Esophagus squamous epithelium (tissue), 5 donors: ENCODE measurements at regions not wholly inside any gene's neighbourhood (a gene's known extent, or its start where the extent isn't known, plus 50 kb on each side); places are given as distances from the start of the nearest gene placed in this dataset.

Source experiments
- DNase-seq: peaks from one replicate; lab custom pipeline; 2025; lab: John Stamatoyannopoulos, UW
- H3K27ac ChIP-seq, 4 donors: fragments of 200-600 bp; sonication (generic); one replicate each; pipeline ENCODE4 v1.5.1; 2016 to 2019; ENCODE audit warnings: mild to moderate bottlenecking in 1 of 4
- H3K27me3 ChIP-seq, 4 donors: fragments of 200-600 bp; sonication (generic); 1 replicate in 3 of 4; 2 replicates in 1 of 4; pipeline versions ENCODE4 v1.5.1 to v1.6.0; 2017 to 2021; ENCODE audit warnings: antibody characterized with exemption in 1 of 4
- H3K36me3 ChIP-seq, 3 donors: fragments of 200-600 bp; sonication (generic); one replicate each; pipeline ENCODE4 v1.5.1; 2016 to 2019
- H3K4me1 ChIP-seq, 3 donors: fragments of 200-600 bp; sonication (generic); one replicate each; pipeline ENCODE4 v1.5.1; 2017 to 2019
- H3K4me3 ChIP-seq, 4 donors: fragments of 200-600 bp; sonication (generic); 1 replicate in 3 of 4; 2 replicates in 1 of 4; pipeline ENCODE4 v1.5.1; 2016 to 2019; ENCODE audit warnings: mild to moderate bottlenecking in 2 of 4, moderate library complexity in 1 of 4
- H3K9me3 ChIP-seq, 3 donors: fragments of 200-600 bp; sonication (generic); one replicate each; pipeline ENCODE4 v1.5.1; 2016 to 2019
- POLR2A ChIP-seq, 4 donors: fragments of 450-650 bp; IDR thresholded peaks; one replicate each; pipeline ENCODE4 v1.6.1; 2017; ENCODE audit warnings: antibody characterized with exemption in 4 of 4, mild to moderate bottlenecking in 4 of 4, moderate library complexity in 3 of 4
- WGBS, 2 donors: methylation state at CpG; one replicate each; pipeline ENCODE4 v1.1.5; 2018; 5-methylcytosine and 5-hydroxymethylcytosine counted together
- intact Hi-C: fragments of 100-400 bp; cut with DNase I; formaldehyde crosslinking; loops from one replicate; pipeline ENCODE4 v1.15.0; 2022
- TF ChIP-seq, protein P1 (sequence below), 6 experiments: fragments of 450-650 bp in 4 of 6; fragments of 200-600 bp in 2 of 6; sonication (generic) in 2 of 6; IDR thresholded peaks; one replicate each; pipeline ENCODE4 v1.5.1; 2016 to 2019; ENCODE audit warnings: antibody characterized with exemption in 6 of 6, mild to moderate bottlenecking in 4 of 6, moderate library complexity in 4 of 6
- donor health status: DM: yes; HTN: yes; CAD: no.

GRCh38 chr15:25175789-25176615 lies 221.2 kb downstream of the SNRPN start:
- Histone ChIP-seq H3K27ac (no peak overlapping the region), H3K4me1 (no peaks in the 10 kb centered on the region), H3K27me3 (no peaks in the 10 kb centered on the region), H3K4me3 (no peak overlapping the region), H3K36me3 (no peaks in the 10 kb centered on the region), H3K9me3 (peaks cover 0 to 100% (median 69%) of the 10 kb centered on the region in 3 donors)
- intact Hi-C loops: no loop called here
- no peak for DNase-seq
- no peak for TF ChIP-seq POLR2A (IDR thresholded peaks at IDR 0.05)
- TF ChIP-seq, protein P1, sequence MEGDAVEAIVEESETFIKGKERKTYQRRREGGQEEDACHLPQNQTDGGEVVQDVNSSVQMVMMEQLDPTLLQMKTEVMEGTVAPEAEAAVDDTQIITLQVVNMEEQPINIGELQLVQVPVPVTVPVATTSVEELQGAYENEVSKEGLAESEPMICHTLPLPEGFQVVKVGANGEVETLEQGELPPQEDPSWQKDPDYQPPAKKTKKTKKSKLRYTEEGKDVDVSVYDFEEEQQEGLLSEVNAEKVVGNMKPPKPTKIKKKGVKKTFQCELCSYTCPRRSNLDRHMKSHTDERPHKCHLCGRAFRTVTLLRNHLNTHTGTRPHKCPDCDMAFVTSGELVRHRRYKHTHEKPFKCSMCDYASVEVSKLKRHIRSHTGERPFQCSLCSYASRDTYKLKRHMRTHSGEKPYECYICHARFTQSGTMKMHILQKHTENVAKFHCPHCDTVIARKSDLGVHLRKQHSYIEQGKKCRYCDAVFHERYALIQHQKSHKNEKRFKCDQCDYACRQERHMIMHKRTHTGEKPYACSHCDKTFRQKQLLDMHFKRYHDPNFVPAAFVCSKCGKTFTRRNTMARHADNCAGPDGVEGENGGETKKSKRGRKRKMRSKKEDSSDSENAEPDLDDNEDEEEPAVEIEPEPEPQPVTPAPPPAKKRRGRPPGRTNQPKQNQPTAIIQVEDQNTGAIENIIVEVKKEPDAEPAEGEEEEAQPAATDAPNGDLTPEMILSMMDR (IDR thresholded peaks at IDR 0.05): no peak
- no CpG with 5 or more reads among the region's 7 CpGs for WGBS, 2 donors

DNA sequence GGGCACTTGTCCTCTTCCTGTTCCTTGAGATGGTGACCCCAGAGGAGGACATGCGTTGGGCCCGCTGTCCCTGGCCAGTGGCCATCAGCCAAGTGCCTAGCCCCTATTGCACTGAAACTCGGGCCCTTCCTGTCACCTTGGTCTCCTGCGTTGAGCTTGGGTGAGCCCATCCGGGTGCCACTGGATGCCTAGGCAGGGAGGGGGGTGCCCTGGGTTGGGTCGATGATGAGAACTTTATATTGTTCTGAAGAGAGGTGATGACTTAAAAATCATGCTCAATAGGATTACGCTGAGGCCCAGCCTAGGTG lies 221.8 kb downstream of the SNRPN start:
- Histone ChIP-seq H3K4me1 (no peaks in the 10 kb centered on the region), H3K9me3 (peaks cover 0 to 100% (median 63%) of the 10 kb centered on the region in 3 donors), H3K36me3 (no peaks in the 10 kb centered on the region), H3K27ac (no peak overlapping the region), H3K27me3 (no peaks in the 10 kb centered on the region), H3K4me3 (no peak overlapping the region)
- intact Hi-C loops: no loop called here
- WGBS, 2 donors: 100% methylated on average over 1 to 2 of the region's 7 CpGs
- TF ChIP-seq, protein P1 (IDR thresholded peaks at IDR 0.05): no peak
- TF ChIP-seq POLR2A (IDR thresholded peaks at IDR 0.05): no peak
- DNase-seq: no peak

DNA sequence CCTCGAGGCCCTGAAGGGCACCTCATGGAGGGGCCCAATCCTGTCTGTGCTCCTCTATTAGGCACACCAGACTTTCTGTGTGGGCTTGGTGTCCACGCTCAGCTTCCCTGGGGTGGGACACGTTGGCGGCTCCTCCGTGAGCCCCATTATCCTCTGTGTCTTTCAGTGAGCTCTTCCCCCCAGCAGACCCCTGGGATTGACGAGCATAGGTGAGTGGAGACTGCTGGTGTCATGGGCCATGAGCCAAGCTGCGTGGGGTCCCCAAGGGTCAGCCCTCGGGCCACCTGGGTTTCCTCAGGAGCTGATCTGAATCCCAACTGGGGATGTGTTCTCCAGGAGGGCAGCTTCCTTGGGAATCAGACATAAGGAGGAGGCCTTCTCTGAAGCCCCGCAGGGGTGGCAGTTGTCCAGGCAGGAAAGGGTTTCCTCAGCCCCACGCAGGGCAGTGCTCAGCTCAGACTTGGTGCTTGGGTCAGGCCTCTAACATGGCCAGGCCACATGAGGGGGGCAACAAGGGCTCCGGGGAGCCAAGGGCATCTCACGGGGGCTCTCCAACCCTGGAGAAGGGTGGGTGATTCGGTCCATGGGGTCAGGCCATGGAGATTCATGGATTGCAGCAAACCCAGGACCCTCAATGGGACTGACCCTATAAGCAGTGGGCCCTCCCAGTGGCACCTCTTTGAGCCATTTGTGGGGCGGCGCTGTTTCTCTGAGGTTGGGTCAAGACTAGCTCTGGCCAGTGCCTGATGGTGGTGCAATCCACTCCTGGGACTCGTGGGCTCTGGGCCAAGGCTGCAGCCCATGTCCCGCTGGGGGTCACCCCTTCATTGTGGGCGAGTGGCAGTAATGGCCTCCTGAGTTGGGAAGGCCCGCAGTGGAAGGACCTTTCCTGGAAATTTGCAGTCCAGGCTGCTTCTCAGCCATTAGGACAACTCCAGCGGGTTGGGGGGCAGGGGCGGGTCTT lies 222.5 kb downstream of the SNRPN start:
- intact Hi-C loops: no loop called here
- WGBS, 2 donors: 50% methylated on average over 6 of the region's 21 CpGs; no CpG with 5 or more reads in 1 of the 2 donors
- no peak for DNase-seq
- TF ChIP-seq, protein P1 (IDR thresholded peaks at IDR 0.05): no peak
- no peak for TF ChIP-seq POLR2A (IDR thresholded peaks at IDR 0.05)
- Histone ChIP-seq H3K4me1 (no peaks in the 10 kb centered on the region), H3K4me3 (no peak overlapping the region), H3K27me3 (no peaks in the 10 kb centered on the region), H3K36me3 (no peaks in the 10 kb centered on the region), H3K27ac (no peak overlapping the region), H3K9me3 (peaks cover 0 to 100% (median 66%) of the 10 kb centered on the region in 3 donors)

- Histone ChIP-seq H3K27me3 (no peaks in the 10 kb centered on the region), H3K27ac (no peak overlapping the region), H3K36me3 (no peaks in the 10 kb centered on the region), H3K9me3 (peaks cover 0 to 100% (median 69%) of the 10 kb centered on the region in 3 donors), H3K4me3 (no peak overlapping the region), H3K4me1 (no peaks in the 10 kb centered on the region)
- WGBS, 2 donors: 60 to 80% methylated on average over 1 to 3 of the region's 11 CpGs
- intact Hi-C loops: no loop called here
- DNase-seq: no peak
- no peak for TF ChIP-seq POLR2A (IDR thresholded peaks at IDR 0.05)
- TF ChIP-seq, protein P1 (IDR thresholded peaks at IDR 0.05): no peak
Measured at GRCh38 chr15:25177955-25178801, 223.4 kb downstream of the SNRPN start.
